ES-I3 (cell line): ENCODE measurements at regions not wholly inside any gene's neighbourhood (a gene's known extent, or its start where the extent isn't known, plus 50 kb on each side); places are given as distances from the start of the nearest gene placed in this dataset.
"Not testable (repeated sequence)": the region's sequence is repeated elsewhere in the genome, so short reads cannot be mapped to it uniquely, and the experiment has no call there.

Experiments used
- H3K36me3 ChIP-seq: 2 replicates; pipeline ENCODE4 v1.6.1; 2013; ENCODE audit warnings: mild to moderate bottlenecking, low read length, control low read depth, moderate library complexity; ENCODE audit not compliant: insufficient read depth
- H3K4me1 ChIP-seq: 2 replicates; pipeline ENCODE4 v1.6.1; 2013; ENCODE audit warnings: mild to moderate bottlenecking, control low read depth, low read length; ENCODE audit not compliant: insufficient read depth
- H3K9ac ChIP-seq: 2 replicates; pipeline ENCODE4 v1.6.1; 2013; ENCODE audit warnings: low read depth, mild to moderate bottlenecking, low read length, moderate library complexity
- H3K9me3 ChIP-seq: 2 replicates; pipeline ENCODE4 v1.6.1; 2013; ENCODE audit warnings: mild to moderate bottlenecking, low read length, moderate library complexity; ENCODE audit not compliant: control insufficient read depth, insufficient read depth

DNA sequence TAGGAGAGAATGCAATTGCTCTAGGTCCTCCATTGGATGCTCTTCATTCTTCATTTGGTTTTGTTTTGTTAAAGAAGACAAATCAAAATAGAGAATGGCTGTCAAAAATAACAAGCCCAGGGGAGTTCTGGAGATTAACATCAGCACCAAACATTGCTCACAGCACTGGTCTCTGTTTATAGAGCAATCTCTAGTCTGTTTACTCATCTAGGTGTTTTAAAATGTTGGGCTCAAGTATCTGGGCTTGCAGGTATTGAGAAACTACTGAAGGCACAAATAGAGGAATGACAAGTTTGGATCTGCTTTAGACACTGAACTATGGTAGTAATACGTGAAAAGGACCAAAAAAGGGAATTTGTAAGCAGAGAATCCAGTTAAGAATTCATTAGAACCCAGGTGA is 77.0 kb upstream of the TMC1 start:
- Histone ChIP-seq H3K9me3 (no peaks in the 10 kb centered on the region), H3K9ac (no peak overlapping the region), H3K4me1 (peaks cover 23% of the 10 kb centered on the region), H3K36me3 (no peaks in the 10 kb centered on the region)

DNA sequence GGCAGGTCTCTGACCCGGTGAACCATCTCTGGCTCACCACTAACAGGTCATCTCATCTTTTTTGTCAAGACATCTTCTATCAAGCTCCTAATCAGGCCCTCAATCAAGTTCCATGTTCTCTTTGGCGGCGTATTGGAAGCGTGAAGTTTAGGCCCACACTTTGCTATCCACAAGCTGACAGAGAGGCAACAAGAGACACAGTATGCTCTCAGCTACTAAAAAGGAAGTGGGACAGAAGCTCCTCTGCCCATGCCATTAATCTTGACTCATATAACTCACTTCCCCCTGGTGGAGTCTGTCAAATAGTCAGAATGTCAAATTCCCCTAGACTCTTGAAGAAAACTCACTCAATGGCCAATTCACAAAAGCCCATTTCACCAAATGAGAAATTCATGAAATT is 77.6 kb upstream of the TMC1 start:
- Histone ChIP-seq H3K36me3 (no peaks in the 10 kb centered on the region), H3K9me3 (no peaks in the 10 kb centered on the region), H3K9ac (no peak overlapping the region), H3K4me1 (peaks cover 23% of the 10 kb centered on the region)

DNA sequence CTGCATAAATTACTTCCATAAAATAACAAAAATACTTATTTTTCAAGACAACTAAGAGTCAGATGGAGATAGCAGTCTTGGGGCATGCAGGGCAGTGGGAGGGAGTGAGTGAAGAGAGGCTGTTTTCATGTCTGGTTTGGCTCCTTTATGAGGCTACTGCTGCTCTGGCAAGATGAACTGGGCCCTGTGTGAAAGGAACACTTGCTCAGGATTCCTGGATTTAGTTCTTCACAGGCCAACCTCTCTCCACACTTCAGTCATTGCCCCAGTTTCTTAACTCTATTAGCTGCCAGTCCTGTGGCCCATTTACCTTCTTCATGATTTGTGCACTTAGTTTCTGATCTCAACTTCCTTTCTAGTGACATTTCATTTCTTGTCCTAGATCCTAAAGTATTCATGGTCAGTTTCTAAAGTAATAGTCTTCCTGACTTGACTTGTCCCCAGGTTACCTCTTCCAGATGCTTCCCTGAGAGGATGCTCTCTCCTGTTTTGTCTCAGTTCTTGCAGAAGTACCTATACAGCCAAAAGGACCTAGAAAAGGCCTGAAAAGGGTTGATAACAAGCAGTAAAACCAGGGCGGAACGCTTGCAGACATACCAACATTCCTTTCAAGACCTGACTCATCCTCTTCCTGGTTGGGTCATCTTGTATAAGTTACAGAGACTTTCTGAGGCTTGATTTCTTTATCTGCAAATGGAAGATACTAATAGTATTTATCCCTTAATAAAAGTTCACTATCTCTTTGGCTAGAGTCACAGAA is 77.0 kb upstream of the ZFAND5 start:
- no peaks in the 10 kb centered on the region for H3K36me3 ChIP-seq
- H3K9ac ChIP-seq: no peak overlapping the region
- no peaks in the 10 kb centered on the region for H3K9me3 ChIP-seq
- peaks cover 23% of the 10 kb centered on the region for H3K4me1 ChIP-seq

DNA sequence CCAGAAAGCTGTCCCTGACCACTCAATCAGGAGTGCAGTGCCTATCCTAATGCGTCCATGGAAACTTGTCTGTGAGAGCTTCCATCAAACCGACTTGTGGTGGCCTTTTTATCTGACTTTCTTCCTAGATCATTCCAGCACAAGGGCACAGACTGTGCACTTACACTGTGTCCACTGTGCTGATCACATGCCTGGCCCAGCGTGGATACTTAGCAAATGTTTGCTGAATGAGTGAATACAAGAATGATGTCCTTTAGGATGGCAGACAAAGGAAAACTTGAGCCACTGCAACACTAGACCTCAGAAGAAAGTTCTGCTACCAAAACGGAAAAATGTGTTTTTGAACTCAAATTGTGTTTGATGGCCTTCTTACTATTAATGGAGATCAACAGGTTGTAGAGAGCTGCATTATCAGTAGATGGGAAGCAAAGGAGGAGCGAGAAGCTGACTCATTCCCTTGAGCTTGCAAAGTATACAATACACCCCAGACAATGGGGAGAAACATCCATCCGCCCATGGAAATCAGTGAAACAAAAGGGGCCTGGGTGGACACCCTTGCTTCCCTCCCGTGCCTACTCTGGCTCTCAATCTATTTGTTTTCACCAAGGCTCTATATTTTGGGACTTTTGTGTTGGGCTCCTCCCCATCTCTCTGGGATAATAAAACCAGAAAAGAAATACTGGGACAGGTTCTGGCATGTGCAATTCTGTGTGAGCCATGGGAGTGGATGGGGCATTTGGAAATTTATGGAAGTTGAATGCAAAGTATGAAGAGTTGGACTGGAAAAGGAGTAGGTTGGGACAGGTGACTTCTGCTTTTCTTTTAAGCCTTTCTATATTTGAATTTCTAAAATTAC is 76.2 kb upstream of the ZFAND5 start:
- Histone ChIP-seq H3K9me3 (no peaks in the 10 kb centered on the region), H3K9ac (no peak overlapping the region), H3K36me3 (no peaks in the 10 kb centered on the region), H3K4me1 (peaks cover 23% of the 10 kb centered on the region)

DNA sequence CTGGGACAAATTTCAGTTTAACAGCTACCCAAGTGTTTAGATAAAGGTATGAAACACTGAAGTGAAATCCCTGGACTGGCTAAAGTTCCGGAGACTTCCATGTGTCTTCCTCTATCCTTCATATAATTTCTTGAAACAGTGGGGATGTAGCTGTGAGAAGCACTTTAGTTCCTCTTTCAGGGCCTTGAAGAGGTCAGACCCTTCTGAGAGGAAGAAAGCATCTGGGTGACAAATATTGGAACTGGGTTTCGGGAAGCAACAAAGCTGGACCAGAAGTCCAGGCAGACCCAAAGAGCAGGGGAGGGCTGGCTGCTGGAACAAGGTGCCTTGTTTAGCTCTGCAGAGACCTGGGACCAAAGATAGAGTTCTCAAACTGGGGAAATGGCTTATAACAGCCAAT is 75.4 kb upstream of the ZFAND5 start:
- Histone ChIP-seq H3K36me3 (no peaks in the 10 kb centered on the region), H3K9ac (no peak overlapping the region), H3K9me3 (no peaks in the 10 kb centered on the region), H3K4me1 (peaks cover 23% of the 10 kb centered on the region)

DNA sequence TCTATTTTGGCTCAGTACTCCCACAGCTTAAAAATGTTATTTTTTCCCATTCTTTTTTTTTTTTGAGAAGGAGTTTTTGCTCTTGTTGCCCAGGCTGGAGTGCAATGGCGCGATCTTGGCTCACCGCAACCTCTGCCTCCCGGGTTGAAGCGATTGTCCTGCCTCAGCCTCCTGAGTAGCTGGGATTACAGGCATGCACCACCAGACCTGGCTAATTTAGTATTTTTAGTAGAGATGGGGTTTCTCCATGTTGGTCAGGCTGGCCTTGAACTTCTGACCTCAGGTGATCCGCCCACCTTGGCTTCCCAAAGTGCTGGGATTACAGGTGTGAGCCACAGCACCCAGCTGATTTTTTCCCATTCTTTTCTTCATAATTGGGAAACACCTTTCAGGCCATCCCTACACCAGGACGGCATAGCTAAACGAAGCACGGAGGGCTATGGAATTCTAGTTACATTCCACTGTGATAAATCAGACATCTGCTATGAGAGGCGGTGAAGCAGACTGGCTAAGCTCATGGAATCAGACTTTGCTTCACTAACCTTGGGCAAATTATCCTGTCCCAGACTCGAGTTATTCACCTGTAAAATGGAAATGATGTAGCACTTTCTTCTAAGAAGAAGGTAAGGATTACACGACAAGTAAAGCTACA is 68.7 kb upstream of the ZFAND5 start:
- not testable (repeated sequence) for H3K9me3 ChIP-seq, H3K36me3 ChIP-seq, H3K9ac ChIP-seq, H3K4me1 ChIP-seq

DNA sequence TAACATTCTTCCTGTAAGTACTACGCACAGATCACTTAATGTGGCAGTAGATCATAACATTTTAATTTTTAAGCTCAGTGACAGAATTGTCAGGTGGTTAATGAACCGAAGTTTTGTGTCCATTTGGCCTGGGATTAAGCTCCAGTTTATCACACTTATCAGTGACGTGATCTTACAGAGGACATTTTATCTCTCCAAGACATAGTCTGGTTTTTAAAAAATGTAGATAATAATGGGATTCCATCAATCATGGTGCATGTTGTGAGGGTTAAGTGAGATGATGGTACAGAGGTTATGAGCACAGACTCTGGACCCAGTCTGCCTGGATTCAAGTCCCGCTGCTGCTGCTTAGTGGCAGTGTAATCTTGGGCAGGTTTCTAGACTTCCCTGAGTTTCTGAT is 66.0 kb upstream of the ZFAND5 start:
- Histone ChIP-seq H3K9me3 (no peaks in the 10 kb centered on the region), H3K36me3 (no peaks in the 10 kb centered on the region), H3K9ac (no peak overlapping the region), H3K4me1 (peaks cover 5% of the 10 kb centered on the region)

DNA sequence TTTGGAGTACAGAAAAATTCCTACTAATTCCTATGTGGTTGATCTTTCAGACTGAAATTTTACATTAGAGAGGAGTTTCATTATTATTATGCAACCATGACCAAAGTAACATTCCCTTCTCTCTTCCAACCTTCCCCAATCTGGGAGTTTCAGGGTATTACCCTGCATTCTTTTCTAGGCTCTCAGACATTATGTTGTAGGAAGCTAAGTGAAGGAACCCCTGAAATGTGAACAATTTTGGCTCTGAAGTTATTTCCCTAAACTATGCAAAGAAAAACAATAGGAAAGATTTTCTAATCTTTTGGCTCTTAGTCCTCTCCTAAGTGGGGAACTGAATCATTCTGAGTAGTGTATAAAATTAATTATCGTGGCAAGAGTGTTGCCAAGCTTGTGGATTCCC is 63.3 kb upstream of the ZFAND5 start:
- H3K9me3 ChIP-seq: no peaks in the 10 kb centered on the region
- no peaks in the 10 kb centered on the region for H3K4me1 ChIP-seq
- no peak overlapping the region for H3K9ac ChIP-seq
- no peaks in the 10 kb centered on the region for H3K36me3 ChIP-seq

DNA sequence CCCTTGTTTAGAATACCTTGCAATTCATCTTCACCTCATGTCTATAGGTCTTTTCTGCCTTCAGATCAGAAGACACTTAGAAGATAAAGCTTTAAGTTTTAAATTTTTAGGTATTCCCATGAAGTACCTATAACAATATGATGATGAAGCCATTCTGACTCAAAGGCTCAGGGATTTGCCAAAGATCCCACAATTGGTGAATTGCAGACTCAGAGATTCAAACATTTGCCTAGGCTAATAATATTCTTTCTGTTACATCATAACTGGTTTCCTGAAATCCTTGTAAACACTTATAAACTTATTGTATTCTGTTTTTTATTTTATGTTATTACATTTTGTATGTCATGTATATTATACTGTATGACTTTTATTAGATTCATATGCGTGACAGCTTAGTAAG is 62.8 kb upstream of the ZFAND5 start:
- Histone ChIP-seq H3K9ac (no peak overlapping the region), H3K36me3 (no peaks in the 10 kb centered on the region), H3K9me3 (no peaks in the 10 kb centered on the region), H3K4me1 (no peaks in the 10 kb centered on the region)

DNA sequence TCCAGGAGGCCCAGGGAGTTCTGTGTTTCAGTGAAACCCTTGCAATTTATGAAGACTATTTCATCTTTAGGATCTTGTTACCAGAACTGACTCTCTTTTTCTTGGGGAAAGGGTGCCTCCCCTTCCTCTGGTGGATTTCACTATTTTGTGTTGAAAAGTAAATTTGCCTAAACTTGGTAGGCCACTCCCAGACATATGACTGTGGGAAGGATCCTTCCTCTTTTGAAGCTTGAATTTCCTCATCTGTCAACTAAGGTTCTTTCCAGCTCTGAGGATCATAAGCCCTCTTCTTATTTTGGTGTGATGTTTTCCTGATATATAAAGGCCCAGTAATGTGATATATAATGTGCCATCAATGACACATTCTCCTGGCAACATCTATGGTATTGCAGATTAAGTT is 59.1 kb upstream of the ZFAND5 start:
- Histone ChIP-seq H3K9ac (no peak overlapping the region), H3K4me1 (no peaks in the 10 kb centered on the region), H3K9me3 (no peaks in the 10 kb centered on the region), H3K36me3 (no peaks in the 10 kb centered on the region)

DNA sequence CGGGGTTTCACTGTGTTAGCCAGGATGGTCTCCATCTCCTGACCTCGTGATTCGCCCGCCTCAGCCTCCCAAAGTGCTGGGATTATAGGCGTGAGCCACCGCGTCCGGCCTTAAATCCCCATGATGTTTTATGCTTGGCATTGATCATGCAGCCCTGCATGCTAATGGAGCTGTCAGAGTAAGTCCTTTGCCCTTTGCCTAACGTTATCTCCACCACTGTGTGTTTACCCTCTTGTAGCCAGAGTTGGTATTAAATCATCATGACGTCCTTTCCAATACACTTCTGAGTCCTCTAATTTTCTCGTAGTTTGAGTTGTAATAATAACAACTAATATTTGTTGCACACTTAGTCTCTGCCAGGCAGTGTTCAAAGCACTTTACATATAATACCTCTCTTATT is 57.2 kb upstream of the ZFAND5 start:
- Histone ChIP-seq H3K9me3 (no peaks in the 10 kb centered on the region), H3K4me1 (no peaks in the 10 kb centered on the region), H3K9ac (no peak overlapping the region), H3K36me3 (no peaks in the 10 kb centered on the region)

DNA sequence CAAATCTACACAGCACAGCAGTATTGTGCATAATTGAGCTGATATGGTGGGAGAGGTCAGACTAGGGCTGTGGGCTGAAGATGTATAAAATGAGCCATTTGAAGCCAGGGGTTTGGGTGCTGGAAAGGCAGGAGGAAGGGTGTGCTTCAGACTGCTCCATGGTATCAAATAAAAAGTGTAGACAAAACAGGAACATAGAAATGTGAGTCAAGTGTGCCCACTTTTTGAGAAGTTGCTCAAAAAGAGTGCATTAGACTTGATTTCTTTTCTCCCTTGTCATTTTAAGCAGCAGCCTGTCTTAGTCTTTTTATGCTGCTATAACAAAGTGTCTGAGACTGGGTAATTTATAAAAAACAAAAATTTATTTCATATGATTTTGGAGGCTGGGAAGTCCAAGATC is 55.8 kb upstream of the ZFAND5 start:
- H3K9ac ChIP-seq: no peak overlapping the region
- no peaks in the 10 kb centered on the region for H3K4me1 ChIP-seq
- no peaks in the 10 kb centered on the region for H3K36me3 ChIP-seq
- no peaks in the 10 kb centered on the region for H3K9me3 ChIP-seq

DNA sequence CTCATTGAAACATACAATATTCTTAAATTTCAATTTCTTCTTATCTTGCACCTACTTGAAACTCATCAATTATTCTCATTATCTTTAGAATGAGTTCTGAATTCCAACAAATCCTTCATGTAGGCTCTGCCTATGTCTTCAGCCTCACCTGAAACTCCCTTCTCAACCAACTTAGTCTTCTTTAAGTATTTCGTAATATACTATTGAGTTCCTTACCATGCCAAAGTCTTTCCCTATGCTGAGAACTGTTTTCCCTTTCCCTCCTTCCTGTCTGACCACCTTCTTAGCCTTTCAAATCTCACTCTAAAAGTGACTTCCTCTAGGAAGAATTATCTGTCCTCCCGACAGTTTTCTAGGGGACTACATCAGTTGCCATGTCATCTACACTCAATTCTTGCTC is 50.9 kb upstream of the ZFAND5 start:
- Histone ChIP-seq H3K4me1 (no peaks in the 10 kb centered on the region), H3K9ac (no peak overlapping the region)

DNA sequence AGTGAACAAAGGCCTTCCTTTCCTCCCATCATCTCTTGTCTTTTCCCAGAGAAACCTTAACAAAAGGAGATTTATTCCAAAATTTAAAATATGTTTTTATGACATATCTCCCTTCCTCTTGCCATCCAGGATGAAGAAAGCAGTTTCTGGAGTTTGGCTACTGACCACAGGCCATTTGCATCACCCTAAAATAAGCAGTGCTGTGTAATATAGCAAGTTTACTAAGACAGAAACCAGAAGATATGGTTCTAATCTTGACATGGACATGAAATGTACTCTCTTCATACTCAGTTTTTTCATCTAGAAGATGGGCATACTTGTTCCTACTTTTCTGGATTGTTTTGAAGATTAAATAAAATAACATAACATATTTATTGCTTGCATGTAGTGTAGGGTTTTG is 50.2 kb upstream of the ZFAND5 start:
- Histone ChIP-seq H3K36me3 (no peaks in the 10 kb centered on the region), H3K9me3 (no peaks in the 10 kb centered on the region), H3K4me1 (no peaks in the 10 kb centered on the region), H3K9ac (no peak overlapping the region)

More for the DNA sequence above, 50.9 kb upstream of the ZFAND5 start:
- Histone ChIP-seq H3K9me3 (no peaks in the 10 kb centered on the region), H3K36me3 (no peaks in the 10 kb centered on the region)
